Kidney (tissue), 13 donors: ENCODE measurements at regions not wholly inside any gene's neighbourhood (a gene's known extent, or its start where the extent isn't known, plus 50 kb on each side); places are given as distances from the start of the nearest gene placed in this dataset.

ENCODE experiments used
- DNase-seq, 5 donors: peaks; one replicate each; pipeline ENCODE4 v3.0.0-alpha.2; 2013 to 2020
- FAIRE-seq: peaks from 2 replicates; lab custom pipeline; 2012; peaks lifted over from hg19 to GRCh38; lab: Jason Lieb, UNC
- H3K27ac ChIP-seq, 2 donors: one replicate each; pipeline ENCODE4 v1.7.0; 2013; ENCODE audit warnings: low read depth in 2 of 2, low read length in 2 of 2, inconsistent platforms in 1 of 2
- H3K27me3 ChIP-seq: one replicate; pipeline ENCODE4 v1.7.1; 2013; ENCODE audit warnings: low read length, inconsistent platforms; ENCODE audit not compliant: control insufficient read depth, insufficient read depth
- H3K36me3 ChIP-seq, 3 donors: one replicate each; pipeline versions ENCODE4 v1.7.0 to v1.7.1; 2013; ENCODE audit warnings: low read length in 3 of 3, control low read depth in 1 of 3, inconsistent platforms in 1 of 3; ENCODE audit not compliant: insufficient read depth in 3 of 3, control insufficient read depth in 2 of 3
- H3K4me1 ChIP-seq, 3 donors: one replicate each; pipeline versions ENCODE4 v1.7.0 to v1.7.1; 2013; ENCODE audit warnings: low read length in 3 of 3, inconsistent platforms in 1 of 3, low read depth in 1 of 3; ENCODE audit not compliant: control insufficient read depth in 2 of 3, insufficient read depth in 2 of 3
- H3K4me3 ChIP-seq, 3 donors: one replicate each; pipeline versions ENCODE4 v1.7.0 to v1.8.1; 2013; ENCODE audit warnings: low read length in 3 of 3, control low read depth in 1 of 3, inconsistent platforms in 1 of 3
- H3K9ac ChIP-seq, 3 donors: one replicate each; pipeline versions ENCODE4 v1.7.0 to v1.7.1; 2013; ENCODE audit warnings: low read length in 3 of 3, control low read depth in 1 of 3, inconsistent platforms in 1 of 3
- H3K9me3 ChIP-seq, 3 donors: one replicate each; pipeline versions ENCODE4 v1.7.0 to v1.7.1; 2013; ENCODE audit warnings: low read length in 3 of 3, control low read depth in 1 of 3, inconsistent platforms in 1 of 3; ENCODE audit not compliant: control insufficient read depth in 2 of 3, insufficient read depth in 1 of 3
- CTCF ChIP-seq: IDR thresholded peaks from 3 replicates; pipeline ENCODE4 v1.5.1; 2012; ENCODE audit warnings: mild to moderate bottlenecking, moderate library complexity, borderline replicate concordance; ENCODE audit not compliant: insufficient read depth; ENCODE audit errors: extremely low read depth
- intact Hi-C: fragments of 100-400 bp; cut with DNase I; formaldehyde crosslinking; loops from one replicate; pipeline ENCODE4 v1.11.1; 2022
- donor health status: control.
- donor health status: control.
- donor health status: control.
- donor health status: control.
- donor health status: control.
- donor health status: DM: yes; HTN: yes; CAD: no.
- donor health status: Normal renal cell carcinoma (clear cell type).

GRCh38 chr10:29184205-29185000 is 104.5 kb upstream of the LYZL1 start:
- H3K9me3 ChIP-seq, result no peaks in the 10 kb centered on the region
- no peaks in the 10 kb centered on the region for H3K27me3 ChIP-seq
- no peaks in the 10 kb centered on the region for H3K36me3 ChIP-seq
- no peak overlapping the region for H3K9ac ChIP-seq
- DNase-seq, result no peak
- H3K4me1 ChIP-seq, result no peaks in the 10 kb centered on the region
- no peak overlapping the region for H3K4me3 ChIP-seq
- H3K27ac ChIP-seq, result no peak overlapping the region
- intact Hi-C loops, result no loop called here
- FAIRE-seq, result no peak
- TF ChIP-seq CTCF, result no peak

DNA sequence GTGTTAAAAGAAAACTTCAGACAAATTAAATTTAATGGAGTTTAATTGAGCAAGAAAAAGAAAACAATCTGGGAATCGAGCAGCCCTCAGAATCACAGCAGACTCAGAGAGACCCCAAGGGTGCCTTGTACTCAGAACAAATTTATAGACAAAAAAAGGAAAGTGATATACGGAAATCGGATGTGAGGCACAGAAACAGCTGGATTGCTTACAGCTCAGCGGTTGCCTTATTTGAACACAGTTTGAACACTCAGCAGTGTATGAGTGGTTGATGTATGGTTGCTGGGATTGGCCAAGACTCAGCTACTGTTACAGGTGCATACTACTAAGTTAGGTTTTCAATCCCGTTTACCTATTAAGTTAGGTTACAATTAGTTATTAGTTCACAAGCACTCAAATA is 103.8 kb upstream of the LYZL1 start:
- Histone ChIP-seq H3K9me3 (no peaks in the 10 kb centered on the region), H3K27ac (no peak overlapping the region), H3K27me3 (no peaks in the 10 kb centered on the region), H3K9ac (no peak overlapping the region), H3K36me3 (no peaks in the 10 kb centered on the region), H3K4me3 (no peak overlapping the region), H3K4me1 (no peaks in the 10 kb centered on the region)
- DNase-seq (no peak), FAIRE-seq (no peak)
- TF ChIP-seq CTCF, result no peak
- intact Hi-C loops, result no loop called here

- Histone ChIP-seq H3K9ac (no peak overlapping the region), H3K27ac (no peak overlapping the region), H3K4me1 (no peaks in the 10 kb centered on the region), H3K27me3 (no peaks in the 10 kb centered on the region), H3K36me3 (no peaks in the 10 kb centered on the region), H3K4me3 (no peak overlapping the region), H3K9me3 (no peaks in the 10 kb centered on the region)
- TF ChIP-seq CTCF, result no peak
- DNase-seq (no peak), FAIRE-seq (no peak)
- intact Hi-C loops, result no loop called here
Measured at GRCh38 chr10:29186221-29186620, 102.6 kb upstream of the LYZL1 start.
